ENCODE measurements at regions not wholly inside any gene's neighbourhood (a gene's known extent, or its start where the extent isn't known, plus 50 kb on each side); places are given as distances from the start of the nearest gene placed in this dataset.

DNA sequence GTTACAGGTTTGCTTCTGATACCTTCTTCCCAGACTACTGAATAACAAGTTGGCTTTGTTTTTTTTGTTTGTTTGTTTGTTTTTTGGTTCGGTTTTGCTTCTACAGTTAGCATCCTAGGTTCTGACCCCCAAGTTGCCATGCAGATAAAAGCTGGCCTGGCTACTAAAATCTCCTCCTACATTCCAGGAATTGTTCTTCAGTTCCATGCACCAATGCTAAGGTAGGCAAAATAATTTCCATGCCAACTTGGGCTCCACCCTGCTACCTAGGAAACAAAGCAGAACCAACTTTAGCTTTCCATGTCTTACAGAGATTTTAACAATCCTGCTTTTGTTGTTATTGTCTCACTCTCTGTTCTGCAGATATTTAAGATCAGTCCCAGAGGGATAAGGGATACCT lies 495.5 kb upstream of the SOX9 start:
- TF ChIP-seq CTCF (IDR thresholded peaks at IDR 0.05; ENCODE audit: low read depth, low read length, missing input control) (no peak), JUND (IDR thresholded peaks at IDR 0.05) (no peak), GABPA (IDR thresholded peaks at IDR 0.05 in 1 of 2, conservative IDR thresholded peaks at IDR 0.05 in 1 of 2) (no peak), YY1 (IDR thresholded peaks at IDR 0.05) (no peak), HNF4G (IDR thresholded peaks at IDR 0.05) (no peak)

Data from liver (tissue), 3 donors.